NCI-H2227 (cell line): ENCODE measurements at regions not wholly inside any gene's neighbourhood (a gene's known extent, or its start where the extent isn't known, plus 50 kb on each side); places are given as distances from the start of the nearest gene placed in this dataset.

ENCODE experiments used
- DNase-seq: peaks from one replicate; lab custom pipeline; 2025; ENCODE audit not compliant: unreplicated experiment; lab: John Stamatoyannopoulos, UW

GRCh38 chr2:146852661-146853060 lies 992.2 kb upstream of the ACVR2A start:
- DNase-seq, result no peak

- DNase-seq, result no peak
These were observed 994.1 kb upstream of the ACVR2A start for GRCh38 chr2:146850746-146851145.

- DNase-seq, result no peak
These were observed 997.0 kb upstream of the ACVR2A start for GRCh38 chr2:146847846-146848245.

- DNase-seq, result no peak
These were observed 1000.4 kb upstream of the ACVR2A start for GRCh38 chr2:146844226-146844990.

DNA sequence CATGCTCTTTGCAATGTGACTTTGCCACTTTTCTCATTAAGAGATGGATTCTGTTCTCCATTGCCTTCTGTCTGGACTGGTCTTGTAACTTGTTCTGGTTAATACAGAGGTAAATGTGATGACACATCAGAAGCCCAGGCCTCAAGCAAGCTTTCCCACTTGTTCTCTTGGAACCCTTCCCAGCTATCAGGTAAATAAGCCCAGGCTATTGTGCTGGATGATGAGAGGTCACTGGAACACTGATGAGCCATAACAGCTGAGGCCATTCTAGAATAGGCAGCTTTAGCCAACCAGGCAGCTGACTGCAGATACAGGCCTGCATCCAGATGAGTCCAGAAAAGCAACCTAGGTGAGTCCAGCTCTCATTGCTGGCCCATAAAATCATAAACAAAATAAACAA lies 1007.0 kb upstream of the ACVR2A start:
- peak; percentile 5 for DNase-seq

DNA sequence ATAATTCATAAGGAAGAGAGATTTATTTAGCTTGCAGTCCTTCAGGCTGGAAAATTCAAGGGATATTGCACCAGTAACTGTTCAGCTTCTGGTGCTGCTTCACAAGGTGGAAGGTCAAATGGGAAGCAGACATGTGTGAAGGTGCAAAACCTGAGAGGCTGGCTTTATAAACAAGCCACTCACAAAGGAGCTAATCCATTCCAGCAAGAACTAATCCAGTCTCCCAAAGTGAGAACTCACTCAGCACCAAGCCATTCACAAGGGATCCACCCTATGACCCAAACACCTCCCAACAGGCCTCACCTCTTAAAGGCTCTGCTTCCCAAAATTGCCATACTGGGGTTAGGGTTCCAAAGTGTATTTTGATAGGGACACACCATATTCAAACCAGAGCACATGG lies 1018.4 kb upstream of the ACVR2A start:
- no peak for DNase-seq

DNA sequence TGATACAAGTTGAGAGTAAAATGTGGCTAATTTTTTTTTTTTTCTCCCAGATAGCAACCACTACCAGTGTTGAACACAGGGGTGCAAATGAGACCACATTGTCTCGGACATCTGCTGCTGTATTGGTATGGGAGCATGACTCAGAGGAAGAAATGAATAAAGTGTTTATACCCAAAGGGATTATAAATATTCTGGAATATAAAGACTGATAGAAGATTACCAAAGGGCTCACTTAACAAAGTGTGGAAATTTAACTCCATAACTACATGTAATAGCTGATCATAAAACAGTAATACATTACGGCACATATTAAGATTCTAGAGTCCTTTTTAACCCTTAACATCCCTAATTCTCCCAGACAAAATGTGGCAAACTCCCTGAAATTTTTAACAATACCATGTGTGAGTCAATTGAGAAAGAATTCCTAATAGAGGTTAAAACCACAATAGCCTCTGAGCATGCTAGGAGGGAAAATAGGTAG lies 1023.0 kb upstream of the ACVR2A start:
- no peak for DNase-seq

GRCh38 chr2:146820672-146821071 lies 1024.2 kb upstream of the ACVR2A start:
- no peak for DNase-seq

DNA sequence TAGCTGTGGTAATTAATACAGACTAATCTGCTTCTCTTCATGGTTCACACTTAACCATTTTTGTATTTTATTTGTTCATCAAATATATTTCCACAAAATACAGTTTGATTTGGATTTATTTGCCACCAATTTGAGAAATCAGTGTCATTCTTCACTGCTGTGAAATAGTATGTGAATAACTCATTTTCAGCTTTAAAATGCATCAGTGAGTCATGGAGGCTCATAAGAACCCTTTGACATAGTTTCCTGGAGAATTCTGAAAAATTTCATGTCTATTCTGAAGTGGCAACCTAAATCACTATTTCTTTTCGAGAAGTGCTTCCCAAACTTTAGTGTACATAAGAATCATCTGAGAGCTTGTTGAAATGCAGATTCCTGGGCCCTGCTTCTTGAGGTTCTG lies 1026.7 kb upstream of the ACVR2A start:
- no peak for DNase-seq

- no peak for DNase-seq
These were observed 1027.2 kb upstream of the ACVR2A start for GRCh38 chr2:146817613-146818012.

DNA sequence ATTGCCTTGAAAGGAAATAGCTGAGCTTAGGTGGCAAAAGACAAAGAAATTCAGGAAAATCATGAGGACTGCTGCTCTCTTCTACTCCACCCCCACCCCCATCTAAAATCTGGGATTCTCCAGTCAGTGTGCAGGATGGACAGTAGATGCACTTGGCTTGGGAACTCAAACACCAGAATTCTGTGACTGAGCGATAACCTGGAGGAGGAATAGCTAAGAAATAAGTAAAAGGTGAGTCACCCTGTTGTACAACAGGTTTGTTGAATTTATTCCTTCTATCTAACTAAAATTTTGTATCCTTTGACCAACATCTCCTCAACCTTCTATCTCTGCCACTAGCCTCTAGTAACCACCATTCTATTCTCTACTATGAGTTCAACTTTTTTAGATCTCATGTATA lies 1029.9 kb upstream of the ACVR2A start:
- DNase-seq, result no peak

DNA sequence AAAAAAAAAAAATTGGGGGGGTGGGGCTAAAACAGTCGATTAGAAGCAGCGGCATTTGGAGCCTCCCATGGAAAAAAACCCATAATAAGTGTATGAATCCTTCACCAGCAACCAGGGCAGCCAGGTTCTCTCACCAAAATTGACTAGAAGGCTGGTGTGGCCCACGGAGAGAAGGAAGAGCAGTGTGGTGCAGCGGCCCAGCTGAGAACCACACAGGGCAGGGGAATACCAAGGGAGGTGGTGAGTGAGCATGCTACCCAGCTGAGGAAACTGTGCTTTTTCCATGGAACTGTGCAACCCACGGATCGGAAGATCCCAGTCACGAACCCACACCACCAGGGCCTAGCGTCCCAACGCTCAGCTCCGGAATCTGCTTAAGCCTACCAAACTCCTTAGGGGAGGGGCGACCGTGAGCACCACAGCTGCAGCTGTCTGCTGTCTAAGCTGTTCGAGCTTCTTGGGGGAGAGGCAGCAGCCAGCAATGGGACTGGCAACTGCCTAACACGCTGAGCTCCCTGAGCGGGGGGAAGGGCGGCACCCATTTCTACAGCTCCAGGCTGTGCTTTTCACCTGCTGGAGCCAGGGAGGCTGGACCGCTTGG lies 1037.2 kb upstream of the ACVR2A start:
- peak; percentile 40 for DNase-seq

GRCh38 chr2:146806364-146807005 lies 1038.3 kb upstream of the ACVR2A start:
- DNase-seq, result no peak

DNA sequence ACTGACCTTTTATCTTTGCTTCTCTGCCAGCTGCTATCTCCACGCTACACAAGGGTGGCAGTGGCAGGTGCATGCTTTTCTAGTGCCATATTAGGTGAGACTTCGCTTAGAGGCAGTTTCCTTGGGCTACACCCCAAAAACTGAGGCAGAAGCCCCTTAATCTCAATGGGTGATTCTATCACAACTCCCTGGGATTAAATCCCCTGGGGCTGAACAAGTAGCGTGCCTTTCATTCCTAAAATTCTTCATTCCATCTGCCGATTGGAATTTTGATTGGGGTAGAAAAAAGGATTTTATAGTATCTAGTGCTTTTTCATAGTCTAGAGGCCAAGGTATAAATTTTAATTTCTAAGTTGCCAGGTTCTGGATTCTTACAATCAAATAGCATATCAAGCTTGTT lies 1040.5 kb upstream of the ACVR2A start:
- no peak for DNase-seq

DNA sequence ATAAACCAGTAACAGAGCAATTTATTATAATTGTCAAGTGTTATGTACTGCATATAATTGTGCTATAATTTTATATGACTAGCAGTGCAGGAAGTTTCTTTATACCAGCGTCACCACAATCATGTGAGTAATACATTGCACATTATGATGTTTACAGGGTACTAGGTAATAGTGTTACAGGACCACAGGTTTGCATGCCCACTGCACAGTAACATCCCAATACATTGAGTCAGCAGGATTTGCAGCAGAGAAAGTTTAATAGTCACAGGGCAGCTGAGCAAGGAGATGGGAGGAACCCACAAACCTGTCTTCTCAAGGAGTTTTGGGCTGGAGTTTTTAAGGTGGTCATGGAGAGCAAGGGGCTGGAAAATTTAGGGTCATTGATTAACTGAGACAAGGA lies 1042.9 kb upstream of the ACVR2A start:
- no peak for DNase-seq

DNA sequence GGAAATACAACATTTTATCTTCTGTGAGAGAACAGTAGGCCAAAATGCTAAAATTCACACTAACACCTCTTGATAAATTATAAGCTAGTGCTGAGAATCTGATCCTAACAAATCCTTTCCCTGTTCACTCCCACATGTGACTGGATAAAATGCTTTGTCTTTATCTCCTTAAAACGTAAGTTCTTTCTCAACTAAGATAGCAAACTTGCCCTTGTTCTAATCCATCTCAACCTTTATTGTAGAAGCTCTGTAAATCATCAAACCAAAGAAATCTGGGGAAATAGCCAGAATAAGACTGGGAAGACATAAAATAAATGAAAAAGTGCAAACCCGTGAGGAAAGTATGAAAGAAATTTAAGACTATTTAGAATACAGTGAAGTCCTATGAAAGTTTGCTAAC lies 1058.4 kb upstream of the ACVR2A start:
- no peak for DNase-seq

GRCh38 chr2:146785101-146785500 lies 1059.7 kb upstream of the ACVR2A start:
- DNase-seq, result no peak

DNA sequence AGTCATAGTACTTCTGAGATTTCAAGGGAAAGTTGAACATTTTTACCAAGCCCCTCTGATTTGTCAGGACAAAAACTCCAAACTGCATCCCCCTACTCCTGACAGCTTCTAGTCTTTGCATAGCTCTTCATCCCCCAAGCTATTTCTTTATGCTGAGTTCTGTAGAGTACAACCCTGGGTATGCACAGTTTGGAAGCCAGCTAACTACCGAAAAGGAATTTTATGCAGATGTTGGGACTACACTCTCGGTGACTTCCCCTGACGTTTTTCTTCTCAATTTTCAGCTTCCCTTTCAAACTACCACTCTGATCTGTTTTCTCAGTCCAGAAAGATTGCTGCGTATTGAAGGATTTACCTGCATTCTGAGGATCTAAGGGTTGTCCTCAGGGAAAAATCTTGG lies 1060.2 kb upstream of the ACVR2A start:
- no peak for DNase-seq

DNA sequence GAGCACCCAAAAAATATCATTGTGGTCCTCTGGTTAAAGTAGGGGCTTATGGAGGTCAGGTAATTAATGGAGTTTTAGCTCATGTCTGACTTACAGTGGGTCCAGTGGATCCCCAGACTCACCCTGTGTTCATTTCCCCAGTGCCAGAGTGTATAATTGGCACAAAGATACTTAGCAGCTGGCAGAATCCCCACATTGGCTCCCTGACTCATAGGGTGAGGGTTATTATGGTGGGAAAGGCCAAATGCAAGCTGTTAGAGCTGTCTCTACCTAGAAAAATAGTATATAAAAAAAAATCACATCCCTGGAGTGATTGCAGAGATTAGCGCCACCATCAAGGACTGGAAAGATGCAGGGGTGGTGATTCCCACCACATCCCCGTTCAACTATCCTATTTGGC lies 1067.6 kb upstream of the ACVR2A start:
- DNase-seq, result no peak

- no peak for DNase-seq
These were observed 1068.2 kb upstream of the ACVR2A start for GRCh38 chr2:146776596-146776995.

DNA sequence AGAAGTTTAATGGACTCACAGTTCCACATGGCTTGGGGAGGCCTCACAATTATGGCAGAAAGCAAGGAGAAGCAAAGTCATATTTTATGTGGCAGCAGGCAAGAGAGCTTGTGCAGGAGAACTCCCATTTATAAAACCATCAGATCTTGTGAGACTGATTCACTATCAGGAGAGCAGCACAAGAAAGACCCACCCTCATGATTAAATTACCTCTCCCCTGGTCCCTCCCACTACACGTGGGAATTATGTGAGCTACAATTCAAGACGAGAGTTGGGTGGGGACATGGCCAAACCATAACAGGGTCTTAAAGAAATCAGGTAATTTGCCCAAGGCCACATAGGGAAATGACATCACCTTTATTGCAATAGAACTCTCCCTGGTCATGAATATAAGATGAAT lies 1073.3 kb upstream of the ACVR2A start:
- DNase-seq, result no peak

- DNase-seq, result no peak
These were observed 1080.5 kb upstream of the ACVR2A start for GRCh38 chr2:146764301-146764700.
